SK-N-SH treated with all-trans-retinoic acid at 6 μM for 48 hours (cell line): ENCODE measurements at regions not wholly inside any gene's neighbourhood (a gene's known extent, or its start where the extent isn't known, plus 50 kb on each side); places are given as distances from the start of the nearest gene placed in this dataset.

Source experiments
- ATAC-seq: fragments of 200-7000 bp; cut with Tn5 transposase; 3 replicates; pipeline ENCODE4 v1.9.1; 2020; ENCODE audit warnings: mild to moderate bottlenecking, moderate library complexity
- ARNTL ChIP-seq: fragments of 450-650 bp; formaldehyde crosslinking; IDR thresholded peaks from 2 replicates; pipeline ENCODE4 v1.5.0; 2020; ENCODE audit warnings: low read depth, mild to moderate bottlenecking, moderate library complexity, borderline replicate concordance
- CREB5 ChIP-seq: fragments of 250-450 bp; sonication (Bioruptor Pico); IDR thresholded peaks from 2 replicates; pipeline ENCODE4 v1.5.1; 2020; ENCODE audit warnings: low read depth, mild to moderate bottlenecking, moderate library complexity
- CSDC2 ChIP-seq: fragments of 250-450 bp; sonication (Bioruptor Pico); IDR thresholded peaks from 2 replicates; pipeline ENCODE4 v1.5.0; 2020; ENCODE audit warnings: mild to moderate bottlenecking, moderate library complexity
- ESRRG ChIP-seq: fragments of 250-450 bp; sonication (Bioruptor Pico); IDR thresholded peaks from 2 replicates; pipeline ENCODE4 v1.6.1; 2021; ENCODE audit warnings: mild to moderate bottlenecking
- GLIS3 ChIP-seq: fragments of 250-450 bp; sonication (Bioruptor Pico); IDR thresholded peaks from 2 replicates; pipeline ENCODE4 v1.5.0; 2020; ENCODE audit warnings: mild to moderate bottlenecking, moderate library complexity
- ISL1 ChIP-seq: fragments of 250-450 bp; sonication (Bioruptor Pico); IDR thresholded peaks from 2 replicates; pipeline ENCODE4 v2.1.2; 2022; ENCODE audit warnings: mild to moderate bottlenecking, moderate library complexity
- OSR1 ChIP-seq: fragments of 250-450 bp; sonication (Bioruptor Pico); IDR thresholded peaks from 2 replicates; pipeline ENCODE4 v1.8.0; 2022; ENCODE audit warnings: moderate library complexity, mild to moderate bottlenecking, inconsistent platforms
- PPARA ChIP-seq: fragments of 250-450 bp; sonication (Bioruptor Pico); IDR thresholded peaks from 2 replicates; pipeline ENCODE4 v1.5.0; 2020; ENCODE audit warnings: mild to moderate bottlenecking, borderline replicate concordance
- SNAI2 ChIP-seq: fragments of 250-450 bp; sonication (Bioruptor Pico); IDR thresholded peaks from 2 replicates; pipeline ENCODE4 v1.5.0; 2020; ENCODE audit warnings: mild to moderate bottlenecking, moderate library complexity
- TCF4 ChIP-seq: fragments of 250-450 bp; sonication (Bioruptor Pico); IDR thresholded peaks from 2 replicates; pipeline ENCODE4 v1.8.0; 2021; ENCODE audit warnings: mild to moderate bottlenecking, moderate library complexity, borderline replicate concordance
- TOX ChIP-seq: fragments of 250-450 bp; sonication (Bioruptor Pico); IDR thresholded peaks from 2 replicates; pipeline ENCODE4 v1.8.0; 2021; ENCODE audit warnings: mild to moderate bottlenecking, moderate library complexity, borderline replicate concordance
- ZC3H10 ChIP-seq: fragments of 250-450 bp; sonication (Bioruptor Pico); IDR thresholded peaks from 2 replicates; pipeline ENCODE4 v1.5.1; 2021; ENCODE audit warnings: mild to moderate bottlenecking, moderate library complexity
- ZFP3 ChIP-seq: fragments of 250-450 bp; sonication (Bioruptor Pico); IDR thresholded peaks from 2 replicates; pipeline ENCODE4 v1.5.0; 2020; ENCODE audit warnings: mild to moderate bottlenecking, moderate library complexity
- ZFP30 ChIP-seq: fragments of 450-650 bp; formaldehyde crosslinking; IDR thresholded peaks from 2 replicates; pipeline ENCODE4 v1.5.0; 2022; ENCODE audit warnings: mild to moderate bottlenecking, moderate library complexity
- ZNF565 ChIP-seq: fragments of 450-650 bp; formaldehyde crosslinking; conservative IDR thresholded peaks from 2 replicates; pipeline ENCODE4 v1.5.0; 2020; ENCODE audit warnings: low read depth, mild to moderate bottlenecking, moderate library complexity
- ZNF8 ChIP-seq: fragments of 450-650 bp; formaldehyde crosslinking; IDR thresholded peaks from 2 replicates; pipeline ENCODE4 v1.5.0; 2020; ENCODE audit warnings: mild to moderate bottlenecking, moderate library complexity
- TF ChIP-seq, protein P1 (sequence below): fragments of 250-450 bp; sonication (Bioruptor Pico); IDR thresholded peaks from 2 replicates; pipeline ENCODE4 v1.8.0; 2021; ENCODE audit warnings: low read depth, mild to moderate bottlenecking, moderate library complexity, borderline replicate concordance
- TF ChIP-seq, protein P2 (sequence below): fragments of 250-450 bp; sonication (Bioruptor Pico); IDR thresholded peaks from 2 replicates; pipeline ENCODE4 v1.5.1; 2021; ENCODE audit warnings: mild to moderate bottlenecking, moderate library complexity
- TF ChIP-seq, protein P3 (sequence below): fragments of 250-450 bp; sonication (Bioruptor Pico); IDR thresholded peaks from 2 replicates; pipeline ENCODE4 v1.5.0; 2020; ENCODE audit warnings: mild to moderate bottlenecking, moderate library complexity

GRCh38 chr14:96648506-96649326 lies 146.5 kb downstream of the PAPOLA start (continued):
- TF ChIP-seq, protein P1, sequence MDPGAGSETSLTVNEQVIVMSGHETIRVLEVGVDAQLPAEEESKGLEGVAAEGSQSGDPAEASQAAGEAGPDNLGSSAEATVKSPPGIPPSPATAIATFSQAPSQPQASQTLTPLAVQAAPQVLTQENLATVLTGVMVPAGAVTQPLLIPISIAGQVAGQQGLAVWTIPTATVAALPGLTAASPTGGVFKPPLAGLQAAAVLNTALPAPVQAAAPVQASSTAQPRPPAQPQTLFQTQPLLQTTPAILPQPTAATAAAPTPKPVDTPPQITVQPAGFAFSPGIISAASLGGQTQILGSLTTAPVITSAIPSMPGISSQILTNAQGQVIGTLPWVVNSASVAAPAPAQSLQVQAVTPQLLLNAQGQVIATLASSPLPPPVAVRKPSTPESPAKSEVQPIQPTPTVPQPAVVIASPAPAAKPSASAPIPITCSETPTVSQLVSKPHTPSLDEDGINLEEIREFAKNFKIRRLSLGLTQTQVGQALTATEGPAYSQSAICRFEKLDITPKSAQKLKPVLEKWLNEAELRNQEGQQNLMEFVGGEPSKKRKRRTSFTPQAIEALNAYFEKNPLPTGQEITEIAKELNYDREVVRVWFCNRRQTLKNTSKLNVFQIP (CRISPR knock-in tag): no peak
- TF ChIP-seq ARNTL (CRISPR knock-in tag) (no peak), TOX (CRISPR knock-in tag) (no peak), ISL1 (CRISPR knock-in tag) (no peak)
- TF ChIP-seq, all 23 proteins: peak for 0

GRCh38 chr14:96649327-96649601 lies 147.1 kb downstream of the PAPOLA start:
- TF ChIP-seq ZC3H10 (CRISPR knock-in tag): no peak
- TF ChIP-seq, protein P2, sequence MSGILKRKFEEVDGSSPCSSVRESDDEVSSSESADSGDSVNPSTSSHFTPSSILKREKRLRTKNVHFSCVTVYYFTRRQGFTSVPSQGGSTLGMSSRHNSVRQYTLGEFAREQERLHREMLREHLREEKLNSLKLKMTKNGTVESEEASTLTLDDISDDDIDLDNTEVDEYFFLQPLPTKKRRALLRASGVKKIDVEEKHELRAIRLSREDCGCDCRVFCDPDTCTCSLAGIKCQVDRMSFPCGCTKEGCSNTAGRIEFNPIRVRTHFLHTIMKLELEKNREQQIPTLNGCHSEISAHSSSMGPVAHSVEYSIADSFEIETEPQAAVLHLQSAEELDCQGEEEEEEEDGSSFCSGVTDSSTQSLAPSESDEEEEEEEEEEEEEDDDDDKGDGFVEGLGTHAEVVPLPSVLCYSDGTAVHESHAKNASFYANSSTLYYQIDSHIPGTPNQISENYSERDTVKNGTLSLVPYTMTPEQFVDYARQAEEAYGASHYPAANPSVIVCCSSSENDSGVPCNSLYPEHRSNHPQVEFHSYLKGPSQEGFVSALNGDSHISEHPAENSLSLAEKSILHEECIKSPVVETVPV: no peak
- TF ChIP-seq CREB5 (CRISPR knock-in tag): no peak
- TF ChIP-seq ISL1 (CRISPR knock-in tag): no peak
- no peak for TF ChIP-seq TOX (CRISPR knock-in tag)
- TF ChIP-seq ZNF565 (CRISPR knock-in tag): no peak
- no peak for TF ChIP-seq PPARA (CRISPR knock-in tag)
- TF ChIP-seq CSDC2 (CRISPR knock-in tag): no peak
- no peak for TF ChIP-seq ZFP30 (CRISPR knock-in tag)
- TF ChIP-seq, protein P1 (CRISPR knock-in tag): no peak
- TF ChIP-seq ARNTL (CRISPR knock-in tag): no peak
- TF ChIP-seq TCF4: no peak
- no peak for TF ChIP-seq GLIS3 (CRISPR knock-in tag)
- TF ChIP-seq, protein P3, sequence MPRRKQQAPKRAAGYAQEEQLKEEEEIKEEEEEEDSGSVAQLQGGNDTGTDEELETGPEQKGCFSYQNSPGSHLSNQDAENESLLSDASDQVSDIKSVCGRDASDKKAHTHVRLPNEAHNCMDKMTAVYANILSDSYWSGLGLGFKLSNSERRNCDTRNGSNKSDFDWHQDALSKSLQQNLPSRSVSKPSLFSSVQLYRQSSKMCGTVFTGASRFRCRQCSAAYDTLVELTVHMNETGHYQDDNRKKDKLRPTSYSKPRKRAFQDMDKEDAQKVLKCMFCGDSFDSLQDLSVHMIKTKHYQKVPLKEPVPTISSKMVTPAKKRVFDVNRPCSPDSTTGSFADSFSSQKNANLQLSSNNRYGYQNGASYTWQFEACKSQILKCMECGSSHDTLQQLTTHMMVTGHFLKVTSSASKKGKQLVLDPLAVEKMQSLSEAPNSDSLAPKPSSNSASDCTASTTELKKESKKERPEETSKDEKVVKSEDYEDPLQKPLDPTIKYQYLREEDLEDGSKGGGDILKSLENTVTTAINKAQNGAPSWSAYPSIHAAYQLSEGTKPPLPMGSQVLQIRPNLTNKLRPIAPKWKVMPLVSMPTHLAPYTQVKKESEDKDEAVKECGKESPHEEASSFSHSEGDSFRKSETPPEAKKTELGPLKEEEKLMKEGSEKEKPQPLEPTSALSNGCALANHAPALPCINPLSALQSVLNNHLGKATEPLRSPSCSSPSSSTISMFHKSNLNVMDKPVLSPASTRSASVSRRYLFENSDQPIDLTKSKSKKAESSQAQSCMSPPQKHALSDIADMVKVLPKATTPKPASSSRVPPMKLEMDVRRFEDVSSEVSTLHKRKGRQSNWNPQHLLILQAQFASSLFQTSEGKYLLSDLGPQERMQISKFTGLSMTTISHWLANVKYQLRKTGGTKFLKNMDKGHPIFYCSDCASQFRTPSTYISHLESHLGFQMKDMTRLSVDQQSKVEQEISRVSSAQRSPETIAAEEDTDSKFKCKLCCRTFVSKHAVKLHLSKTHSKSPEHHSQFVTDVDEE (CRISPR knock-in tag): no peak
- TF ChIP-seq ZFP3: no peak
- TF ChIP-seq OSR1 (CRISPR knock-in tag): no peak
- TF ChIP-seq ZNF8 (CRISPR knock-in tag): no peak
- ATAC-seq: no peak

- no peak for ATAC-seq
- TF ChIP-seq ZNF565 (CRISPR knock-in tag): no peak
- TF ChIP-seq ZFP3: no peak
- TF ChIP-seq TOX (CRISPR knock-in tag): no peak
- TF ChIP-seq ARNTL (CRISPR knock-in tag): no peak
- TF ChIP-seq GLIS3 (CRISPR knock-in tag): no peak
- no peak for TF ChIP-seq ESRRG
Measured at GRCh38 chr14:96653597-96653996, 143.6 kb upstream of the VRK1 start.

DNA sequence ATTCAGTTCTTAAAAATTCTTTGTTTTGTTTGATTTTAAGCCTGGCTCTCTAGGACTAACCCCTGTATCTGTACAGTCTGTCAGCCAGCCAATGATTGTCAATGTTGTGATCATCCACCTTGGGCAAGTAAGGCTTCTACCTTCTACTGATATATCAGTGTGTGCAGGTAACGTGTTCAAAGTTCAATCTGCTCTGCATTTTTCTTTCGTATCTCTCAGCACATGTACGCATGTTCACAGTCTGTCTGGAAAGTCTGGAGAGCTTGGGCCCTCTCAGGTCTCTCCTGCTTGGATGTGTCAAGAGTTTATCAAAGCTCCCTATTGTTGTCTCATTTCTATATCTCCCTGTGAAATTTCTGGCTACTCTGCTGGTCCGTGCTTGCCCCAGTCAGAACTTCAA lies 138.6 kb upstream of the VRK1 start:
- TF ChIP-seq ARNTL (CRISPR knock-in tag) (no peak), SNAI2 (CRISPR knock-in tag) (no peak), ESRRG (no peak), ZC3H10 (CRISPR knock-in tag) (no peak), ZNF565 (CRISPR knock-in tag) (no peak), ISL1 (CRISPR knock-in tag) (no peak), GLIS3 (CRISPR knock-in tag) (no peak)
- TF ChIP-seq, protein P3 (CRISPR knock-in tag): no peak
- TF ChIP-seq, all 23 proteins: peak for 0
- no peak for ATAC-seq
